ENCODE measurements at regions not wholly inside any gene's neighbourhood (a gene's known extent, or its start where the extent isn't known, plus 50 kb on each side); places are given as distances from the start of the nearest gene placed in this dataset.

DNA sequence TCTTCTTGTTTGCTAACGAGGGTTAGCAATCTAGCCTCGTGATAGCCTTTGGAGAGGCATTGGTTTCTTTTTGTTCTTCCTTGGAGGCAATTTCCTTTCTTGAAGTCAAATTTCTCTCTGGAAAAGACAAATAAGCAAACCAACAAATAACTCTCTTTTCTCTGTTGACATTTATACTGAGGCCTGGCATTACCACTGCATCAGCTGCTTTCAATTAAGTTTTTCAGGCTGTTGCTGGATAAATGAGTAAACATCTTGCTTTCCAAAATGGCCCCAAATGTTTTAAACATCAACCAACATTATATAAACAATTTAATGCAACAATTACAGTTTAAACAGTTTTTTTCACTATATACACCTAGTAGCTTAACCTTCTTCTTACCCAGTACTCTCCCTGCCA, 264.4 kb downstream of the HTR1A start:
- H3K27ac Mint-ChIP-seq: no peak overlapping the region
- H3K27ac ChIP-seq (ENCODE audit: low read depth in 1 of 2, low read length in 2 of 2): no peak overlapping the region
- no peak overlapping the region for H3K4me2 ChIP-seq (replicated peaks; ENCODE audit: extremely low read depth, low read length, poor library complexity, severe bottlenecking)
- no peak overlapping the region for H2AFZ ChIP-seq (ENCODE audit: insufficient read depth, low read depth, low read length, poor library complexity, severe bottlenecking)
- TF ChIP-seq, protein P1, sequence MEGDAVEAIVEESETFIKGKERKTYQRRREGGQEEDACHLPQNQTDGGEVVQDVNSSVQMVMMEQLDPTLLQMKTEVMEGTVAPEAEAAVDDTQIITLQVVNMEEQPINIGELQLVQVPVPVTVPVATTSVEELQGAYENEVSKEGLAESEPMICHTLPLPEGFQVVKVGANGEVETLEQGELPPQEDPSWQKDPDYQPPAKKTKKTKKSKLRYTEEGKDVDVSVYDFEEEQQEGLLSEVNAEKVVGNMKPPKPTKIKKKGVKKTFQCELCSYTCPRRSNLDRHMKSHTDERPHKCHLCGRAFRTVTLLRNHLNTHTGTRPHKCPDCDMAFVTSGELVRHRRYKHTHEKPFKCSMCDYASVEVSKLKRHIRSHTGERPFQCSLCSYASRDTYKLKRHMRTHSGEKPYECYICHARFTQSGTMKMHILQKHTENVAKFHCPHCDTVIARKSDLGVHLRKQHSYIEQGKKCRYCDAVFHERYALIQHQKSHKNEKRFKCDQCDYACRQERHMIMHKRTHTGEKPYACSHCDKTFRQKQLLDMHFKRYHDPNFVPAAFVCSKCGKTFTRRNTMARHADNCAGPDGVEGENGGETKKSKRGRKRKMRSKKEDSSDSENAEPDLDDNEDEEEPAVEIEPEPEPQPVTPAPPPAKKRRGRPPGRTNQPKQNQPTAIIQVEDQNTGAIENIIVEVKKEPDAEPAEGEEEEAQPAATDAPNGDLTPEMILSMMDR (IDR thresholded peaks at IDR 0.05): no peak
- no peak for DNase-seq
- no peaks in the 10 kb centered on the region for H4K20me1 ChIP-seq (ENCODE audit: insufficient read depth, low read length)
- H3K4me1 Mint-ChIP-seq: no peaks in the 10 kb centered on the region
- H3K36me3 Mint-ChIP-seq: no peaks in the 10 kb centered on the region
- H3K27me3 ChIP-seq (ENCODE audit: control insufficient read depth in 2 of 2, insufficient read depth in 2 of 2, low read length in 2 of 2): no peaks in the 10 kb centered on the region
- peaks cover 0 to 3% (median 0%) of the 10 kb centered on the region in 7 donors for H3K9me3 Mint-ChIP-seq
- no peak overlapping the region for H3K9ac ChIP-seq (ENCODE audit: insufficient read depth, low read length, poor library complexity, severe bottlenecking)
- no peaks in the 10 kb centered on the region for H3K36me3 ChIP-seq (replicated peaks in 1 of 2; ENCODE audit: control insufficient read depth in 1 of 2, insufficient read depth in 2 of 2, low read length in 2 of 2)
- no peaks in the 10 kb centered on the region for H3K27me3 Mint-ChIP-seq (ENCODE audit: low read depth in 3 of 3)
- no peaks in the 10 kb centered on the region for H3K4me1 ChIP-seq (ENCODE audit: control insufficient read depth in 1 of 2, insufficient read depth in 2 of 2, low read length in 2 of 2)
- no peak overlapping the region for H3K4me3 Mint-ChIP-seq
- no peaks in the 10 kb centered on the region for H3K79me2 ChIP-seq (ENCODE audit: insufficient read depth, low read length)
- intact Hi-C loops (cut with micrococcal nuclease): no loop called here
- WGBS (ENCODE audit: insufficient coverage): no CpG with 5 or more reads among the region's 2 CpGs
- H3K4me3 ChIP-seq (replicated peaks in 1 of 3; ENCODE audit: low read depth in 2 of 3, low read length in 3 of 3): no peak overlapping the region
- peaks cover 4 to 8% of the 10 kb centered on the region in 2 donors for H3K9me3 ChIP-seq (replicated peaks in 1 of 2; ENCODE audit: control insufficient read depth in 1 of 2, insufficient read depth in 1 of 2, low read length in 2 of 2)

DNA sequence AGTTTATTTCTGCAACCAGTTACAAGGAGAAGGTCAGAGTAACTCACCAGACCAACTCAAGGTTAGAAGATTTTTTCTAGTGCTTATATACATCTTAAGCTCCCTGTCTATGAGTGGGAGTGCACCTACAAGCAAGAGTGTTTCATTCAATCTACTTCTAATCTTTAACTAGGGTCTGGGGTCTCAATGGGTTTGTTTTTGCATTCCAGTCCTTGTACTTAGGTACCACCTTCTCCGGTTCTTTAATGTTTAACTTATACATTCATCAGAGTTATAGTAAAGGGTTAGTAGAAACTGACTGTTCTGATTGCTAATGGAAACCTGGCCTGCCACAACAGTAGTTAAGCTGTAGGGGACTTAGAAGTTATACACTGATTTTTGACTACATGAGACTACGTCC, 271.7 kb downstream of the HTR1A start:
- Mint-ChIP-seq H3K9me3 (peaks cover 0 to 8% (median 2%) of the 10 kb centered on the region in 7 donors), H3K4me3 (no peak overlapping the region), H3K36me3 (no peaks in the 10 kb centered on the region), H3K27me3 (ENCODE audit: low read depth in 3 of 3) (peaks cover 0 to 1% (median 0%) of the 10 kb centered on the region in 3 donors), H3K27ac (no peak overlapping the region), H3K4me1 (no peaks in the 10 kb centered on the region)
- H3K4me1 ChIP-seq (ENCODE audit: control insufficient read depth in 1 of 2, insufficient read depth in 2 of 2, low read length in 2 of 2): no peaks in the 10 kb centered on the region
- no peaks in the 10 kb centered on the region for H4K20me1 ChIP-seq (ENCODE audit: insufficient read depth, low read length)
- H3K9me3 ChIP-seq (replicated peaks in 1 of 2; ENCODE audit: control insufficient read depth in 1 of 2, insufficient read depth in 1 of 2, low read length in 2 of 2): peaks cover 5 to 12% of the 10 kb centered on the region in 2 donors
- H3K27ac ChIP-seq (ENCODE audit: low read depth in 1 of 2, low read length in 2 of 2): no peak overlapping the region
- no peaks in the 10 kb centered on the region for H3K27me3 ChIP-seq (ENCODE audit: control insufficient read depth in 2 of 2, insufficient read depth in 2 of 2, low read length in 2 of 2)
- no peaks in the 10 kb centered on the region for H3K36me3 ChIP-seq (replicated peaks in 1 of 2; ENCODE audit: control insufficient read depth in 1 of 2, insufficient read depth in 2 of 2, low read length in 2 of 2)
- TF ChIP-seq, protein P1 (IDR thresholded peaks at IDR 0.05): no peak
- intact Hi-C loops (cut with micrococcal nuclease): no loop called here
- no peak overlapping the region for H3K4me2 ChIP-seq (replicated peaks; ENCODE audit: extremely low read depth, low read length, poor library complexity, severe bottlenecking)
- WGBS (ENCODE audit: insufficient coverage): no CpG with 5 or more reads among the region's 2 CpGs
- no peak overlapping the region for H3K9ac ChIP-seq (ENCODE audit: insufficient read depth, low read length, poor library complexity, severe bottlenecking)
- DNase-seq: no peak
- H2AFZ ChIP-seq (ENCODE audit: insufficient read depth, low read depth, low read length, poor library complexity, severe bottlenecking): no peak overlapping the region
- no peak overlapping the region for H3K4me3 ChIP-seq (replicated peaks in 1 of 3; ENCODE audit: low read depth in 2 of 3, low read length in 3 of 3)
- H3K79me2 ChIP-seq (ENCODE audit: insufficient read depth, low read length): no peaks in the 10 kb centered on the region

All from CD14-positive monocyte (primary cell).